Natural killer cell treated with Interleukin-12 subunit alpha and Interleukin-12 subunit beta and Interleukin-15 and Interleukin-18, amount 100 ng/mL, for 72 hours (primary cell): ENCODE measurements at regions not wholly inside any gene's neighbourhood (a gene's known extent, or its start where the extent isn't known, plus 50 kb on each side); places are given as distances from the start of the nearest gene placed in this dataset.
"Not testable (repeated sequence)": the region's sequence is repeated elsewhere in the genome, so short reads cannot be mapped to it uniquely, and the experiment has no call there.

ENCODE experiments used
- ATAC-seq, 2 donors: fragments of 150-1000 bp; cut with Tn5 transposase in 1 of 2; sonication (Bioruptor Pico), chemical (Tn5 transposase) in 1 of 2; 2 replicates each; pipeline ENCODE4 v1.10.0; 2021
- DNase-seq: peaks from one replicate; pipeline ENCODE4 v3.0.0; 2022; ENCODE audit warnings: low spot score
- H3K27ac Mint-ChIP-seq, 2 donors: 1 replicate in 1 of 2; 2 replicates in 1 of 2; pipeline ENCODE4 v1.8.0; 2022; ENCODE audit warnings: mixed read lengths in 2 of 2, mild to moderate bottlenecking in 1 of 2, moderate library complexity in 1 of 2
- H3K27me3 Mint-ChIP-seq, 2 donors: 1 replicate in 1 of 2; 2 replicates in 1 of 2; pipeline ENCODE4 v1.8.0; 2022; ENCODE audit warnings: mixed read lengths in 2 of 2
- H3K36me3 Mint-ChIP-seq: one replicate; pipeline ENCODE4 v1.8.0; 2022; ENCODE audit warnings: mixed read lengths
- H3K4me1 Mint-ChIP-seq, 2 donors: 1 replicate in 1 of 2; 2 replicates in 1 of 2; pipeline ENCODE4 v1.8.0; 2022; ENCODE audit warnings: low read depth in 2 of 2, mixed read lengths in 2 of 2, mild to moderate bottlenecking in 1 of 2
- H3K4me3 Mint-ChIP-seq: one replicate; pipeline ENCODE4 v1.8.0; 2022; ENCODE audit warnings: mixed read lengths
- H3K9me3 Mint-ChIP-seq: 2 replicates; pipeline ENCODE4 v1.8.0; 2022; ENCODE audit warnings: mixed read lengths

- ATAC-seq, H3K27ac Mint-ChIP-seq, H3K36me3 Mint-ChIP-seq, H3K4me3 Mint-ChIP-seq, H3K4me1 Mint-ChIP-seq, H3K27me3 Mint-ChIP-seq, H3K9me3 Mint-ChIP-seq, DNase-seq: not testable (repeated sequence)
Observed at GRCh38 chr6:48371226-48371625, 260.2 kb upstream of the PTCHD4 start.

GRCh38 chr6:48369100-48369499 lies 258.1 kb upstream of the PTCHD4 start:
- no peak for DNase-seq
- Mint-ChIP-seq H3K4me1 (no peaks in the 10 kb centered on the region), H3K27ac (no peak overlapping the region), H3K4me3 (no peak overlapping the region), H3K27me3 (no peaks in the 10 kb centered on the region), H3K36me3 (peaks cover 4% of the 10 kb centered on the region), H3K9me3 (no peaks in the 10 kb centered on the region)
- no peak for ATAC-seq

- Mint-ChIP-seq H3K36me3 (no peaks in the 10 kb centered on the region), H3K9me3 (peaks cover 20% of the 10 kb centered on the region), H3K4me1 (no peaks in the 10 kb centered on the region), H3K27ac (no peak overlapping the region), H3K27me3 (no peaks in the 10 kb centered on the region), H3K4me3 (no peak overlapping the region)
- DNase-seq (no peak), ATAC-seq (no peak)
Observed at GRCh38 chr6:48325701-48326100, 214.7 kb upstream of the PTCHD4 start.

GRCh38 chr6:48318670-48319069 lies 207.7 kb upstream of the PTCHD4 start:
- Mint-ChIP-seq H3K9me3 (peaks cover 13% of the 10 kb centered on the region), H3K36me3 (no peaks in the 10 kb centered on the region), H3K4me3 (no peak overlapping the region), H3K27ac (no peak overlapping the region), H3K27me3 (no peaks in the 10 kb centered on the region), H3K4me1 (no peaks in the 10 kb centered on the region)
- no peak for DNase-seq
- no peak for ATAC-seq

GRCh38 chr6:48315915-48316314 lies 204.9 kb upstream of the PTCHD4 start:
- ATAC-seq, result no peak

GRCh38 chr6:48315051-48315719 lies 204.2 kb upstream of the PTCHD4 start:
- ATAC-seq, result no peak
- Mint-ChIP-seq H3K9me3 (peaks cover 15% of the 10 kb centered on the region), H3K27me3 (no peaks in the 10 kb centered on the region), H3K4me3 (no peak overlapping the region), H3K4me1 (no peaks in the 10 kb centered on the region), H3K36me3 (peaks cover 5% of the 10 kb centered on the region), H3K27ac (no peak overlapping the region)
- no peak for DNase-seq

More at GRCh38 chr6:48315915-48316314, 204.9 kb upstream of the PTCHD4 start:
- Mint-ChIP-seq H3K36me3 (peaks cover 5% of the 10 kb centered on the region), H3K4me3 (no peak overlapping the region), H3K27ac (no peak overlapping the region), H3K27me3 (no peaks in the 10 kb centered on the region), H3K4me1 (no peaks in the 10 kb centered on the region), H3K9me3 (peaks cover 15% of the 10 kb centered on the region)
- no peak for DNase-seq

GRCh38 chr6:48311301-48311700 lies 200.3 kb upstream of the PTCHD4 start:
- no peak overlapping the region for H3K4me3 Mint-ChIP-seq

GRCh38 chr6:48307573-48307972 lies 196.6 kb upstream of the PTCHD4 start:
- ATAC-seq (no peak), DNase-seq (no peak)
- Mint-ChIP-seq H3K4me1 (no peaks in the 10 kb centered on the region), H3K27me3 (no peaks in the 10 kb centered on the region), H3K9me3 (peaks cover 22% of the 10 kb centered on the region), H3K4me3 (no peak overlapping the region), H3K36me3 (peaks cover 2% of the 10 kb centered on the region), H3K27ac (no peak overlapping the region)

More at GRCh38 chr6:48311301-48311700, 200.3 kb upstream of the PTCHD4 start:
- ATAC-seq (no peak), DNase-seq (no peak)
- Mint-ChIP-seq H3K27ac (no peak overlapping the region), H3K36me3 (peaks cover 5% of the 10 kb centered on the region), H3K4me1 (no peaks in the 10 kb centered on the region), H3K27me3 (no peaks in the 10 kb centered on the region), H3K9me3 (peaks cover 7% of the 10 kb centered on the region)

- ATAC-seq (no peak), DNase-seq (no peak)
- H3K9me3 Mint-ChIP-seq, result peaks cover 18% of the 10 kb centered on the region
- H3K27ac Mint-ChIP-seq, result no peak overlapping the region
- no peaks in the 10 kb centered on the region for H3K4me1 Mint-ChIP-seq
- H3K36me3 Mint-ChIP-seq, result peaks cover 6% of the 10 kb centered on the region
- H3K27me3 Mint-ChIP-seq, result no peaks in the 10 kb centered on the region
- H3K4me3 Mint-ChIP-seq, result no peak overlapping the region
Observed at GRCh38 chr6:48290595-48290994, 179.6 kb upstream of the PTCHD4 start.

GRCh38 chr6:48289841-48290240 lies 178.8 kb upstream of the PTCHD4 start:
- Mint-ChIP-seq H3K9me3 (peaks cover 21% of the 10 kb centered on the region), H3K4me3 (no peak overlapping the region), H3K4me1 (no peaks in the 10 kb centered on the region), H3K27ac (no peak overlapping the region), H3K27me3 (no peaks in the 10 kb centered on the region), H3K36me3 (peaks cover 6% of the 10 kb centered on the region)
- no peak for DNase-seq
- no peak for ATAC-seq

- DNase-seq, result no peak
- H3K36me3 Mint-ChIP-seq, result no peaks in the 10 kb centered on the region
- no peak for ATAC-seq
- H3K4me3 Mint-ChIP-seq, result no peak overlapping the region
- H3K27me3 Mint-ChIP-seq, result no peaks in the 10 kb centered on the region
- H3K4me1 Mint-ChIP-seq, result no peaks in the 10 kb centered on the region
- no peak overlapping the region for H3K27ac Mint-ChIP-seq
- peaks cover 13% of the 10 kb centered on the region for H3K9me3 Mint-ChIP-seq
Observed at GRCh38 chr6:48281217-48281616, 170.2 kb upstream of the PTCHD4 start.

- no peaks in the 10 kb centered on the region for H3K4me1 Mint-ChIP-seq
- no peak for DNase-seq
- no peaks in the 10 kb centered on the region for H3K27me3 Mint-ChIP-seq
- no peak overlapping the region for H3K27ac Mint-ChIP-seq
- peaks cover 13% of the 10 kb centered on the region for H3K9me3 Mint-ChIP-seq
- no peak overlapping the region for H3K4me3 Mint-ChIP-seq
- no peaks in the 10 kb centered on the region for H3K36me3 Mint-ChIP-seq
- ATAC-seq, result no peak
Observed at GRCh38 chr6:48280035-48280620, 169.1 kb upstream of the PTCHD4 start.

- H3K27me3 Mint-ChIP-seq, result no peaks in the 10 kb centered on the region
- ATAC-seq, result no peak
- H3K4me3 Mint-ChIP-seq, result no peak overlapping the region
- H3K27ac Mint-ChIP-seq, result no peak overlapping the region
- H3K36me3 Mint-ChIP-seq, result no peaks in the 10 kb centered on the region
- DNase-seq, result no peak
- no peaks in the 10 kb centered on the region for H3K4me1 Mint-ChIP-seq
- peaks cover 13% of the 10 kb centered on the region for H3K9me3 Mint-ChIP-seq
Observed at GRCh38 chr6:48278261-48278660, 167.3 kb upstream of the PTCHD4 start.

- H3K27me3 Mint-ChIP-seq, result no peaks in the 10 kb centered on the region
- H3K4me3 Mint-ChIP-seq, result no peak overlapping the region
- H3K27ac Mint-ChIP-seq, result no peak overlapping the region
- peaks cover 19% of the 10 kb centered on the region for H3K9me3 Mint-ChIP-seq
- peaks cover 19% of the 10 kb centered on the region for H3K36me3 Mint-ChIP-seq
- DNase-seq (no peak), ATAC-seq (no peak)
- H3K4me1 Mint-ChIP-seq, result no peaks in the 10 kb centered on the region
Observed at GRCh38 chr6:48272518-48272917, 161.5 kb upstream of the PTCHD4 start.

GRCh38 chr6:48255094-48255493 lies 144.1 kb upstream of the PTCHD4 start:
- no peak overlapping the region for H3K4me3 Mint-ChIP-seq
- DNase-seq (no peak), ATAC-seq (no peak)
- peaks cover 9% of the 10 kb centered on the region for H3K9me3 Mint-ChIP-seq
- no peak overlapping the region for H3K27ac Mint-ChIP-seq
- H3K4me1 Mint-ChIP-seq, result no peaks in the 10 kb centered on the region
- no peaks in the 10 kb centered on the region for H3K36me3 Mint-ChIP-seq
- no peaks in the 10 kb centered on the region for H3K27me3 Mint-ChIP-seq
